NOMO-1 treated with DMSO at 0.1 percent for 48 hours (cell line): ENCODE measurements at regions not wholly inside any gene's neighbourhood (a gene's known extent, or its start where the extent isn't known, plus 50 kb on each side); places are given as distances from the start of the nearest gene placed in this dataset.
"Not testable (repeated sequence)": the region's sequence is repeated elsewhere in the genome, so short reads cannot be mapped to it uniquely, and the experiment has no call there.

ENCODE experiments used
- DNase-seq: peaks from one replicate; lab custom pipeline; 2025; ENCODE audit not compliant: unreplicated experiment; lab: John Stamatoyannopoulos, UW

GRCh38 chr17:14451729-14452191, 150.9 kb downstream of the HS3ST3B1 start:
- no peak for DNase-seq

- no peak for DNase-seq
Observed at GRCh38 chr17:14448818-14449217, 147.9 kb downstream of the HS3ST3B1 start.

GRCh38 chr17:14446825-14447224, 145.9 kb downstream of the HS3ST3B1 start:
- no peak for DNase-seq

GRCh38 chr17:14444915-14445314, 144.0 kb downstream of the HS3ST3B1 start:
- DNase-seq, result no peak

- DNase-seq, result no peak
Observed at GRCh38 chr17:14442798-14443528, 142.1 kb downstream of the HS3ST3B1 start.

- peak; percentile 44 for DNase-seq
Observed at GRCh38 chr17:14437176-14437575, 136.3 kb downstream of the HS3ST3B1 start.

DNA sequence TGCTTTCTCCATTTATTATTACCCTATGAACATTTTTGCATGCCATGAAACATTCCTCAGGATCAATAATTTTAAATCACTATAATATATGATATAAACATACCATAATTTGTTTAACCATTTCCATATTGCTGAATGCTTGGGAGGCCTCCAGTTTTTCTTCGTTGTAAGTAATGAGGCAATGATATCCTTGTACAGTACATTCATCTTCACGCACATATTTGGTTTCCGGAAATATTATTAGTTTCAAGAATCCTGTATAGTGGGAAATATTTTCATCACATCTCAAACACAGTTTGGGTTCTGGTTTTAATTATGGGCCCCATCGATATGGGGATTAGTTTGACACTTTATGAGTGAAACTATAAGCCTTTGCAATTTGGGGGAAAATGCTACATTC, 135.4 kb downstream of the HS3ST3B1 start:
- DNase-seq, result no peak

- peak; percentile 5 for DNase-seq
Observed at GRCh38 chr17:14434506-14434905, 133.6 kb downstream of the HS3ST3B1 start.

DNA sequence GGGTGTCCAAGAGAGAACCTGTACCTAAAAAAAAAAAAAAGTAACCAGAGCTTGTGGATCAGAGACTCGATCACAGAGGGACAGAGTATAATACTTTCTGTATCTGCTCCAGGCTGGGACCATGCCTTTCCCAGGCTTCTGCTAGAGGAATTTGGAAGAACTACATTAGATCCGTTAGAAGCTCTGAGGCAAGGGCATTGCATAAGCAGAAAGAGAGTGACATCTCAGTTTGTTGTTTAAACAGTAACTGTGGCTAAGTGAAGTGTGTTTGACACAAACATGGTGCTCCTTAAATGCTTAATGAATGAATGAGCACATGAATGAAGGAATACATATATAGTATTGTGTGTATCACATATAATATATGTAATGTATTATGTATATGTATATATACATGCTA, 131.2 kb downstream of the HS3ST3B1 start:
- no peak for DNase-seq

GRCh38 chr17:14429084-14429483, 128.2 kb downstream of the HS3ST3B1 start:
- no peak for DNase-seq

DNA sequence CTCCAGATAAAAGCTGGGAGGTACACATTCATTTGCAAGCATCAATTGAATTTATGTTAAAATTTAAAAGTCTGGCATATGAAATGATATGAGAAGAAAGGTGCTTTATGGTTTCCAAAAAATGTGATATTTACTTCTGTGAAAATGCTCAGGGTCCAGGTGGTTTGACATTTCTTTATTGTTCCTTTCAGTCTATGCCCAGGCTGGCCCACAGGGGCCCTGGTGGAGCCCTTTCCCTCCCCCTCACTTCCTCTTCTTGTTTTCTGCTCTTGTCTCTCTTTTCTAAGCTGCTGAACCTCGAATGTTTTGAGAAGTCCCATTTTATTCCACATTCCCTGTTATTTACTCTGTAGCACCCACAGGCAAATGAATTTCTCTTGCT, 127.8 kb downstream of the HS3ST3B1 start:
- DNase-seq, result peak; percentile 52

DNA sequence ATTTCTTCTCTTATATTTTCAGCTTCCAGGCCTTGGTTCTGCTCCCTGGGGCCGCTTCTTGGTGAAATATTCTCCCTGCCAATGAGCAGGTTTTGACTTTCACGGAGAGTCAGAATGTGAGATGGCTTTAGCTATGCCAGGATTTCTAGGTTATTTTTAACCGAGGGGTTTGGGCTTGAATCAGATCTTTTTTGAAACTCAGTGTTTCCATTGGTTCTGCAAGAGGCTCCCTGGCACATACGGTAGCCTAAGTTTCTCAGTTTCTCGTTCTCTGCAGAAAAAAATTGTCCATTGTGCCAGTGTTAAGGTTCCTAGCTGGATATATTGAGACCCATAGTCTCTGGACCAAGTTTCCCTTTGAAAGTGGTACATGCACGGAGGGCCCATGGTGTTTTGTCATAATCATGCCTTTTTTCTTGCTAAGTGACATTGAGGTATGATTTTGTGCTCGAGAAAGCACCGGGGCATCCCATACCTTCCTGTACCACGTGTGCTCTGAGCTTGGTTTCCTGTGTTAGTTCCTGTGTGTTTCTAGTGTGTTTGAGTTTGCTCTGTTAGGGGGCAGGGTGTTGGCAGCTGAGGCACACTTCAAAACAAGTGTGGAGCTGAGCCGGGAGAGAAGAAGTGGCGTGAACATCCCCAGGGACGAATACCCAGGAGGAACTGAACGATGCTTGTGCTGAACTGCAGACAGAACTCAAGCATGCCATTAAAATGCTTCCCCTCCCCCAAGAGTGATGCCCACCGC, 127.2 kb downstream of the HS3ST3B1 start:
- no peak for DNase-seq

GRCh38 chr17:14423156-14423555, 122.3 kb downstream of the HS3ST3B1 start:
- DNase-seq, result not testable (repeated sequence)

GRCh38 chr17:14417336-14417735, 116.5 kb downstream of the HS3ST3B1 start:
- peak; percentile 31 for DNase-seq

- DNase-seq, result no peak
Observed at GRCh38 chr17:14409292-14409691, 108.4 kb downstream of the HS3ST3B1 start.

- no peak for DNase-seq
Observed at GRCh38 chr17:14407541-14407940, 106.7 kb downstream of the HS3ST3B1 start.

GRCh38 chr17:14405189-14405588, 104.3 kb downstream of the HS3ST3B1 start:
- DNase-seq, result no peak
